ENCODE measurements at regions not wholly inside any gene's neighbourhood (a gene's known extent, or its start where the extent isn't known, plus 50 kb on each side); places are given as distances from the start of the nearest gene placed in this dataset.

DNA sequence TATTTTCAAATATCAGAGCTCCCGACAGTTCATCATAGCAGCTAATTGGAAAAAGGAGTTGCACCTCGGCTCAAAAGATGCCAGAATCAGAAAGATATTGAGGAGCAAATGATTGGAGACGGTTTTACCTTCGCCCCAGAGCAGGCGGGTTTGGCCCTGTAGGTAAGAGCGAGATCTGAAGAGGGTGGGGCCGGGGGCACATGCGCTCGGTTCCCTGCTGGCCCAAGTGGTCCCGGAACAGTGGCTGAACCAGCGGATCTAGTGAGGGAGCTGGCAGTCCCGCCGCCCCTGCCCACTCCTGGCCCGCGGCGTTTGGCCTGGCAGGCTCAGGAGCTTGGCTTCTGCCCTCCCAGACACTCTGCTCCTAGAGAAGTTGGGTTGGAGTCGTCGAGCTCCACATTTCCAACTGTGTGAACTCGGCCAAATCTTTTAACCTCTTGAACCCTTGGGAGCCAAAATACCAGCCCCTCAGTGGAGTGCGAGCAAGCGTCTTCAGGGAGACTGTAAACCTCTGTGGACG lies 79.1 kb downstream of the RHCG start:
- TF ChIP-seq POLR2A (IDR thresholded peaks at IDR 0.05; ENCODE audit: low read depth) (no peak), POLR2AphosphoS5 (IDR thresholded peaks at IDR 0.05) (no peak), EP300 (IDR thresholded peaks at IDR 0.05) (no peak)
- TF ChIP-seq, protein P1, sequence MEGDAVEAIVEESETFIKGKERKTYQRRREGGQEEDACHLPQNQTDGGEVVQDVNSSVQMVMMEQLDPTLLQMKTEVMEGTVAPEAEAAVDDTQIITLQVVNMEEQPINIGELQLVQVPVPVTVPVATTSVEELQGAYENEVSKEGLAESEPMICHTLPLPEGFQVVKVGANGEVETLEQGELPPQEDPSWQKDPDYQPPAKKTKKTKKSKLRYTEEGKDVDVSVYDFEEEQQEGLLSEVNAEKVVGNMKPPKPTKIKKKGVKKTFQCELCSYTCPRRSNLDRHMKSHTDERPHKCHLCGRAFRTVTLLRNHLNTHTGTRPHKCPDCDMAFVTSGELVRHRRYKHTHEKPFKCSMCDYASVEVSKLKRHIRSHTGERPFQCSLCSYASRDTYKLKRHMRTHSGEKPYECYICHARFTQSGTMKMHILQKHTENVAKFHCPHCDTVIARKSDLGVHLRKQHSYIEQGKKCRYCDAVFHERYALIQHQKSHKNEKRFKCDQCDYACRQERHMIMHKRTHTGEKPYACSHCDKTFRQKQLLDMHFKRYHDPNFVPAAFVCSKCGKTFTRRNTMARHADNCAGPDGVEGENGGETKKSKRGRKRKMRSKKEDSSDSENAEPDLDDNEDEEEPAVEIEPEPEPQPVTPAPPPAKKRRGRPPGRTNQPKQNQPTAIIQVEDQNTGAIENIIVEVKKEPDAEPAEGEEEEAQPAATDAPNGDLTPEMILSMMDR (IDR thresholded peaks at IDR 0.05), result no peak

Measured in esophagus muscularis mucosa (tissue), 4 donors.